Hepatic stellate cell (primary cell): ENCODE measurements at regions not wholly inside any gene's neighbourhood (a gene's known extent, or its start where the extent isn't known, plus 50 kb on each side); places are given as distances from the start of the nearest gene placed in this dataset.
"Not testable (repeated sequence)": the region's sequence is repeated elsewhere in the genome, so short reads cannot be mapped to it uniquely, and the experiment has no call there.

Source experiments
- DNase-seq: peaks from one replicate; pipeline ENCODE4 v3.0.0; 2011; ENCODE audit warnings: low spot score

GRCh38 chr4:3932734-3933133 is 166.5 kb downstream of the ADRA2C start:
- DNase-seq = not testable (repeated sequence)

DNA sequence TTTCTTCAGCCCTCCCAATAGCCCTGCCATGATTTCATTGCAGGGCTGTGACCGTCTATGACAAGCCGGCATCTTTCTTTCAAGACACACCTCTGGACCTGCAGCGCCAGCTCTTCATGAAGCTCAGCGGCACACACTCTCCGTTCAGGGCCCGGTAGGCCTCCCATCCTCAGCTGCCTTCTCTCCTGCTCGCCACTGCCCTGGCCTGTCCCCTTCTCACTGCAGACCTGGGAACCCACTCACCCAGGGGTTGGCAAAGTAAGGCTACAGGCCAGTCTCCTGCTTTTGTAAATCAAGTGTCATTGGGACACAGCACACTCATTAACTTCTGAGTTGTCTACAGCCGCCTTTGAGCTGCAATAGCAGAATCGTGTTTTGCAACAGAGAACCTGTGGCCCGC is 169.2 kb downstream of the ADRA2C start:
- DNase-seq = not testable (repeated sequence)

GRCh38 chr4:3936184-3936583 is 170.0 kb downstream of the ADRA2C start:
- DNase-seq = no peak

DNA sequence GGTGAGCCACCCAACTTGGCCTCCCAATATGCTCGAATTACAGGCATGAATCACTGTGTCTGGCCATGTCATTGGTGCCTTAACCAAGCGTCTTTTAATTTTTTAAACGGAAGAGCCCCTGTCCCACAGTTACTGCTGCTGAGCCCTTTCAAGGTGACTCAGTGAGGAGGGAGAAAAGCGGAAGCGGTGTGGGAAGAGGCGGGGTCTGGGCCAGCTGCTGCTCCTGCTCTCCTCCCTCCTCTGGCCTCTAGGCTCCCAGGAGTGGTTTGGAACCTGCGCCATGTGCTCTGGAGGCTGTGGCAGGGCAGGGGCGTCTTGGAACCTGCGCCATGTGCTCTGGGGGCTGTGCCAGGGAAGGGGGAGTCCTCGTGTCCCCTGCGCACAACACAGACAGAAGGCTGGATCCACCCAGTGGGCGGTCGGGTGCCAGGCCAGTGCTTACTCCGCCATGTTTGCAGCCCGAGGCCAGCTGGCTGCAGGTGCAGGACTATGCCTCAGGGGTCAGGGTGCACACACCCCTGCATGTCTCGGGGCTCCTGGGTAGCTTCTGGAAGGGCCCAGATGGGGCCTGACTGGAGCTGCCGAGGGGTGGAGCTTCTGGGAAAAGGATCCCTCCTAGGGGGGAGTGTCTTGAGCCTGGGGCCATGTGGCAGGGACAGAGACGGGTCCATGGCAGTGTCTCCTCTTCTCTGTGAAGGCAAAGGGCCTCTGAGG is 171.8 kb downstream of the ADRA2C start:
- not testable (repeated sequence) for DNase-seq

- not testable (repeated sequence) for DNase-seq
These were observed 172.5 kb downstream of the ADRA2C start for GRCh38 chr4:3938676-3939075.

DNA sequence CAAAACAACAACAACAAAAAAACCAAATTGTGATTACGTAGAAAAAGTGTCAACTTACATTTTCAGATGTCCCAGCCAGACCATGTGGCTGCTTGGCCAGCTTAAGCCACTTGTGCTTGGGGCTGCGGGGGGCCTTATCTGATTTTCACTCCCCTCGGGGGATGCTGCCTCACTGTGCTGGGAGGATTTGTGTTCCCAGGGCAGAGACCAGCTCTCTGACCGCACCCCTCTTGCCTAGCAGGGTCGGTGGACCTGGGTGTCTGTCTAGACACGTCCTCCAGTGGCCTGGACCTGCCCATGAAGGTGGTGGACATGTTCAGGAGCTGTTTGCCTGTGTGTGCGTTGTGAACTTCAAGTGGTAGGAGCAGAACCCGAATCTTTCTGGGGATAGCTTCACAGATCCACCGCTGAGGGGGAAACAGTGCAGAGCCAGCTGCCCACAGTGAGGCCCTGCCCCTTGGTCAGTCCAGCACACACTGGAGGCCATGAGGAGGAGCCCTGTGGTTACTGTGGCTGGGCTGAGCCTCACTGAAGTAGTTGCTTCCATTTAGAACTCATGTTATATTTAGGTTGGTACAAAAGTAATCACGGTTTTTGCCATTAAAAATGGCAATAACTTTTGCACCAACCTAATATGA is 173.9 kb downstream of the ADRA2C start:
- peak; percentile 27 for DNase-seq

GRCh38 chr4:3941735-3942522 is 175.7 kb downstream of the ADRA2C start:
- DNase-seq = not testable (repeated sequence)

GRCh38 chr4:3942569-3942971 is 176.4 kb downstream of the ADRA2C start:
- DNase-seq = peak; percentile 17

DNA sequence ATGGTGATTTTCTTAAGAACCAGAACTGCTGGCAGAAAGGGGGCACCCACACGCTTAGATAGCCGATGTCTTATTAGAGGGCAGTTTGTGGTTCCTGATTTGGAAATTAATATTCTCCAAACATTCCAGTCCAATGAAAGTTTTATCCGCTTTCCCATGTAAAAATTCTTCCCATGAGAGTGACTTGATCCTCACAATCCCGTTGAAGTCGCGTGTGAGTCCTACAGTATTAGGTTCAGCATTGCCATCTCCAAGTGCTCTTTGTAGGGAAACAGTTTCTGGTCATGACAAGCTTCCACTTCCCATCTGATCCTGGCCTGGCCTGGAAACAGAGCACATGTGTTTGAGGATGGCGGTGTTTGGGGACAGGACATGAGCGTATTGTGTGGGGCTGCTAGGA is 176.9 kb downstream of the ADRA2C start:
- DNase-seq = peak; percentile 16

GRCh38 chr4:3945511-3946290 is 179.5 kb downstream of the ADRA2C start:
- no peak for DNase-seq

GRCh38 chr4:3946553-3946952 is 180.4 kb downstream of the ADRA2C start:
- DNase-seq = not testable (repeated sequence)

DNA sequence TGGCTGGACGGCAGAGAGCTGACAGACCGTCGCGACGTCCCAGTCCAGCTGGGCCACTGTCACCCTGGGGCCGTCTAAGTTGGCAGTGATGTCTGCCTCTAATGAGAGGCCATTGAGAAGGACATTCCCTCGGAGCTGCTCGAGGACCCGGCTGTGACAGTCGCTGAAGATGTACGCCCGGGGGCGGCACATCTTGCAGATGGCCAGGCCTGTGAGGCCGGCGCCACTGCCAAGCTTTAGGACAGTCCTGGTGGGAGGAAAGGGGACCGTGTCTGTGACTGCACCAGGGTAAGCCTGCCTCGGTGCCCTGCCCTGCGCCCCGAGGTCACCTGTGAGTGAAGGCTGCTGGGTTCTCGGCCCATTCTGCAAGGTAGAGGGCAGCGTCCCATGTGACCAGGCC is 181.6 kb downstream of the ADRA2C start:
- DNase-seq = not testable (repeated sequence)

GRCh38 chr4:3948210-3948609 is 182.0 kb downstream of the ADRA2C start:
- peak; percentile 59 for DNase-seq

DNA sequence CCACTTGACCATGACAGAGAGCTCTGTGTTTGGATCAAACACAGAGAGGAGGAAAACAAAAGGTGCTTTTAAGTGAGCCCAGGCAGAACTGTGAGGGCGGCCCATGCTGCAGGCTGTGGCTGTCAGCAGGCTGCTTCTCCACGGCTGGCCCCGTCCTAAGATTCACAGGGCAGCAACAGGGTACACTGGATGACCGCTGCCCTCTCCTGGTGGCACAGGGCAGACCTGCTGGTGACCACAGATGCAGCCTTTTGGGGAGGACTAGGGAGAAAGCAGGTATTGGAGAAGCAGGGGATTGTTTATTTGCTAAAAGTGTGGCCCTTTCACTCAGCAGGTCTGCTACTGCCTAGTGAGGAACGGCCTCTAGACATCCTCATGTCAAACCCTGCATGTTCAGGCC is 183.7 kb downstream of the ADRA2C start:
- peak; percentile 50 for DNase-seq

DNA sequence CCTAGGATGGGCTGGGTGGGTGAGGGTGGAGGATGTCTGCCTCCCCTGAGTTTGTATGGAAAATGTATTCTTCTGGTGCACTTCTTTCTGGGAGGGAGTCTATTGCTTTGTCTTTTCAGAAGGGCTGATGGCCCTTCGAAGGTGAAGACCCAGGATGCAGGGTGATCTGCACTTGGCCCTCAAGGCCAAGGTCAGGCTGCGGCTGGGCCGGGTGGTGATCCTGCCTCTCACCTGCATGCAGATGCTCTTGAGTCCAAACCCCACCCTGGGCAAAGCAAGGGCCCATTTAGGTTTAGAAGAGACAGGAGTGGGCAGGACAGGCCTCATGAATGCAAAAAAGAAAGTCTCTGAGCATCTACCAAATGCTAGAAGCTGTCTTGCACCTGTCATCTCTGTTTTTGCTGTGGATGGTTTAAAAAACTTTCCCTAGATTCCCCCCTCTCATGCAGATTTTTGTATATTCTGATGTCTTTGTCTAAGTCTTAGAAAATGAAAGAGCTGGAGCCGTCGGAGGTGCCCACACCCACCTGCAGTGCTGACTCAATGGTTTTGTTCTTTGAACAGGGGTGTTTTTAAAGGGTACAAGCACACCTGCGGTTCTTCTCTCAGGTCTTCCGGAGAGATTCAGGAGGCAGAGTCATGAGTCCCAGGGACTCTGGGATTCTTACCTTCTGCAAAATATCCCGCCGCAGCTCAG is 186.4 kb downstream of the ADRA2C start:
- not testable (repeated sequence) for DNase-seq

DNA sequence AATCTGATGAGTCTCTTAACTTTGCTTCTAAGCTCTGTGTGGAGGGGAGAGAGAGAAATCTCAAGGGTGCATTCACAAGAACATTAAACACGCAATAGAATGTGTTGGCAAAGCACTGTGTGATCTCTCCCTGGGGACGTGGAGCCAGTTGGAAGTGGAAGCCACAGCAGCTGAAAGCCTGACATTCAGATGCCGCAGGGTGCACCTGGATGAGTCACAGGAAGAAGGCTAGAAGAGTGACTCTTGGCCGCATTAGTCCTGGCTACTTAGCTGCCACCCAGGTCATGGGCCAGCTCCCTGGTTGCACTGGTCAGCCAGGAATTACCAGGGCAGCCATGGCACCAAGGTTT is 186.9 kb downstream of the ADRA2C start:
- DNase-seq = not testable (repeated sequence)

DNA sequence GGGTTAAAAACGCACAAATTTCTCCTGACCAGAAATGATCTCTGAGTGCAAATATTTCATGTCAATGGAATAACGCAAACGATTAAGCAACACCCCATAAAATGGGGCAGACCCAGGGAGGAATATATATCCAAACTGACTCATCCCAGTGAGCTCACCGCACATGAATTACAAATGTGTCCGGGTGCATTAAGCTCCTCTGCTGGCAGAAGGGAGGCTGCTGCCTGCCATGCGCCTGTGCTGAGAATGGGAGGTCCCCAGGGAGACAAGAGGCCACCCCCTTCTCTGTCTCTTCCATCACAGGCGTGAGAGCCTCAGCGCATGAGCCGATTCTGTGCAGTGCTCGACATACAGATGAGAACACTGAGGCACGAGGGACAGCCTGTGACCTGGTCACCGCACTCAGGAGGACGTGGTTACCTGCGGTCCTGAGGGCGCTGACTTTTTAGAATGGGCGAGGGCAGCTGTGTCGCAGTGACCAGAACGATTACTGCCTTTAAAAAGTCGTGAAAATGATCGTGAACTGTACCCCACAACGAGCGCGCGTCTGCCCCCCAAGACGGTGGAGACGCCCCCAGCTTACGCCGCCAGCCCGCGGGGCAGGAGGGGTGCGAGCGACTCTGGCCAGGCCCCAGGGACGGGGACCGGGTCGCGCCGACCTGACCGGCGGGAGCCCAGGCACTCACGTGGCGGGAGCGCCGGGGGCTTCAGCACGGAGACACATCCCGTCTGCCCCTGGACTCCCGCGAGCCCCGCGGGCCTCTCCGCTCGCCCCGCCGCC is 188.5 kb downstream of the ADRA2C start:
- DNase-seq = peak; percentile 80

DNA sequence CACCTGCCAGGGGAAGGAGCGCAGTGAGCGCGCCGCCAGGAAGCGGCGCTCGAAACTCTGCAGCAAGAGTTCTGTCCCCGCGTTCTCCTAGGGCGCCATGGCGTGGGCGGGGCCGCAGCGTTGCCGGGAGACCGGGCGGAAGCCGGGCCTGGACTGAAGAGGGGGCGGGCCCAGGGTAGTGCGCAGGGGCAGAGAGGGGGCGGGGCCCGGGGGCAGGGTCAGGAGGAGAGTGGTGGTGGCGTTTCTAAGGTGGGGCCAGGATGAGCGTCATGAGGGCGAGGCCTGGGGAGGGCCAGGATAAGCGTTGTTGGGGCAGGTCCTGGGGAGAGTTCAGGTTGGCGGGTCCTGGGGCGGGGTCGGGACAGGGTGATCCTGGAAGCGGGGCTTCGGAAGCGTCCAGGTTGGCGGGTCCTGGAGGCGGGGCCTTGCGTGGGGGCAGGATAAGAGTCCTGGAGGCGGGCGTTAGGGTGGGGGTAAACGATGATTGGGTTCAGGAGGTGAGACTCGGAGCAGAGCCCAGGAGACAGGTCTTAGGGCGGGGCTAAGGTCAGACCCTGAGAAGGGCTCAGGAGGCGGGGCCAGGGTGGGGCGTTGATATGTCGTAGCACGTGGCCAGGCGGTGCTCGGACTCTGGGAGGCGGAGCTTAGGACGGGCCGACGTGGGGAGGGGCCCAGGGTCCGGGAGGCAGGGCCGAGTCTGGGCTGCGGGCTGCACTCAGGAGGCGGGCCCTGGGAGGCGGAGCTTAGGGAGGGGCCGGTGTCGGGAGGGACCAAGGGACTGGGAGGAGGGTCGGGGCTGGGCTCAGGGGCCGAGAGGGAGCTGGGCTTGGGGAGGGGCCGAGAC is 189.4 kb downstream of the ADRA2C start:
- peak; percentile 77 for DNase-seq

DNA sequence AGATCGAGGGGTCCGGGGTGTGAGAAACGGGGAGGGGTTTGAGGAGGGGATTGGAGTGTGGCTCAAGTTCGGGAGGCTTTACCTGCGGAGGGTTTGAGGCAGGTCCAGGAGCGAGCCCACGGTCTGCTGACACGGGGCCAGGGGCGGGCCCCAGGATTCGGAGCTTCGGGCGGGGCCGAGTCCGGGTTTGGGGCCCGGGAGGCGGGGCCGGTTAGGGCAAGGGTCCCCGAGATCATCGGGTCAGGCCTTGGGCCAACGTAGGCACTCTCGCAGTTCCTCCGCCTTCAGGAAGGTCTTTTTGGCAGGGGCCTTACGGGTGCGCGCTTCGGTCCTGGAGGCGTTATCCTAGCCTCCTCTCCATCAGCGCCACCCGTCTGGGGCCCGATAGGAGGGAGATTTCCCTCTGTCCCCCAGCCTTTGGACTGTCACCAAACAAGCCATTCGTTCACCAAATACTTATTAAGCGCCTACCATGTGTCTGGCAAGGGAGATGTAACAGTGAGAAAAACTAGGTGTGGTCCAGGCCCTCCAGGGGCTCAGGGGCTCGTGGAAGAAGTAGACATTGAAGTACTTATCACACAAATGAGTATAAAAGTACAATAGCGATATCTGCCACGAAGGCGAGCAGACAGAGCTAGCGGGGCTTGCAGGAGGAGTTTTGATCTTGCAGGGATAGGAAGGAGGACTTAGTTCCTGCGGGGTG is 190.1 kb downstream of the ADRA2C start:
- not testable (repeated sequence) for DNase-seq
